Thoracic aorta (tissue), 2 donors: ENCODE measurements at regions not wholly inside any gene's neighbourhood (a gene's known extent, or its start where the extent isn't known, plus 50 kb on each side); places are given as distances from the start of the nearest gene placed in this dataset.
"Not testable (repeated sequence)": the region's sequence is repeated elsewhere in the genome, so short reads cannot be mapped to it uniquely, and the experiment has no call there.

Experiments
- ATAC-seq: fragments of 150-250 bp; one replicate; pipeline ENCODE4 v1.8.0; 2017; ENCODE audit warnings: low read depth; ENCODE audit not compliant: insufficient number of reproducible peaks, low FRiP score
- DNase-seq: peaks from one replicate; pipeline ENCODE4 v3.0.0-alpha.2; 2020; ENCODE audit warnings: low spot score
- H3K27ac ChIP-seq, 2 donors: fragments of 200-600 bp; sonication (generic); 1 replicate in 1 of 2; 2 replicates in 1 of 2; pipeline ENCODE4 v1.5.1; 2016; ENCODE audit warnings: mild to moderate bottlenecking in 2 of 2, moderate library complexity in 2 of 2
- H3K27me3 ChIP-seq: fragments of 200-600 bp; sonication (generic); replicated peaks from 2 replicates; pipeline ENCODE4 v1.6.0; 2016; ENCODE audit warnings: mild to moderate bottlenecking; ENCODE audit not compliant: insufficient read depth
- H3K36me3 ChIP-seq: fragments of 200-600 bp; sonication (generic); one replicate; pipeline ENCODE4 v1.5.1; 2016
- H3K4me1 ChIP-seq, 2 donors: fragments of 200-600 bp; sonication (generic); 1 replicate in 1 of 2; 2 replicates in 1 of 2; pipeline versions ENCODE4 v1.5.1 to v1.6.0; 2016; ENCODE audit warnings: low read depth in 2 of 2, mild to moderate bottlenecking in 1 of 2; ENCODE audit not compliant: control insufficient read depth in 1 of 2
- H3K4me3 ChIP-seq: fragments of 200-600 bp; sonication (generic); 2 replicates; pipeline ENCODE4 v1.5.1; 2016; ENCODE audit warnings: mild to moderate bottlenecking
- H3K9me3 ChIP-seq: fragments of 200-600 bp; sonication (generic); 2 replicates; pipeline ENCODE4 v1.5.1; 2016
- CTCF ChIP-seq: fragments of 200-600 bp; sonication (generic); IDR thresholded peaks from one replicate; pipeline ENCODE4 v1.5.1; 2019; ENCODE audit warnings: antibody characterized with exemption

- TF ChIP-seq CTCF = no peak
- Histone ChIP-seq H3K36me3 (no peaks in the 10 kb centered on the region), H3K27me3 (no peaks in the 10 kb centered on the region), H3K4me1 (peaks cover 8 to 21% of the 10 kb centered on the region in 2 donors), H3K9me3 (no peaks in the 10 kb centered on the region), H3K27ac (no peak overlapping the region), H3K4me3 (no peak overlapping the region)
- DNase-seq (no peak), ATAC-seq (no peak)
Observed at GRCh38 chr17:64729201-64729600, 67.1 kb upstream of the SMURF2 start.

GRCh38 chr17:64728041-64728695, 66.1 kb upstream of the SMURF2 start:
- Histone ChIP-seq H3K4me3 (no peak overlapping the region), H3K27ac (no peak overlapping the region), H3K36me3 (no peaks in the 10 kb centered on the region), H3K9me3 (no peaks in the 10 kb centered on the region), H3K27me3 (no peaks in the 10 kb centered on the region), H3K4me1 (peaks cover 12 to 22% of the 10 kb centered on the region in 2 donors)
- no peak for TF ChIP-seq CTCF
- DNase-seq (no peak), ATAC-seq (no peak)

GRCh38 chr17:64726025-64726424, 63.9 kb upstream of the SMURF2 start:
- H3K27ac ChIP-seq, H3K4me1 ChIP-seq, H3K27me3 ChIP-seq, H3K36me3 ChIP-seq, ATAC-seq, DNase-seq, H3K4me3 ChIP-seq, H3K9me3 ChIP-seq: not testable (repeated sequence)

GRCh38 chr17:64724246-64724645, 62.1 kb upstream of the SMURF2 start:
- H3K36me3 ChIP-seq, H3K27me3 ChIP-seq, ATAC-seq, H3K4me3 ChIP-seq, H3K4me1 ChIP-seq, H3K9me3 ChIP-seq: not testable (repeated sequence)
- peak; percentile 51 for DNase-seq
- peak overlapping the region; percentile 46 to 56 for H3K27ac ChIP-seq

- TF ChIP-seq CTCF = no peak
- H3K36me3 ChIP-seq = no peaks in the 10 kb centered on the region
- no peaks in the 10 kb centered on the region for H3K27me3 ChIP-seq
- peaks cover 7 to 9% of the 10 kb centered on the region in 2 donors for H3K4me1 ChIP-seq
- H3K9me3 ChIP-seq = no peaks in the 10 kb centered on the region
- peak overlapping the region; percentile 46 to 56 for H3K27ac ChIP-seq
- no peak for ATAC-seq
- DNase-seq = no peak
- H3K4me3 ChIP-seq = no peak overlapping the region
Observed at GRCh38 chr17:64723781-64724180, 61.7 kb upstream of the SMURF2 start.

GRCh38 chr17:64721556-64721955, 59.4 kb upstream of the SMURF2 start:
- H3K27ac ChIP-seq, DNase-seq, H3K4me1 ChIP-seq, ATAC-seq, H3K9me3 ChIP-seq, H3K36me3 ChIP-seq, H3K4me3 ChIP-seq, H3K27me3 ChIP-seq: not testable (repeated sequence)

GRCh38 chr17:64720253-64720652, 58.1 kb upstream of the SMURF2 start:
- not testable (repeated sequence) for H3K27me3 ChIP-seq, DNase-seq, ATAC-seq, H3K4me1 ChIP-seq, H3K9me3 ChIP-seq, H3K27ac ChIP-seq, H3K4me3 ChIP-seq, H3K36me3 ChIP-seq

- not testable (repeated sequence) for H3K27ac ChIP-seq, H3K4me3 ChIP-seq, H3K4me1 ChIP-seq, DNase-seq, H3K27me3 ChIP-seq, H3K9me3 ChIP-seq, ATAC-seq, H3K36me3 ChIP-seq
Observed at GRCh38 chr17:64719517-64719916, 57.4 kb upstream of the SMURF2 start.

GRCh38 chr17:64718816-64719215, 56.7 kb upstream of the SMURF2 start:
- ATAC-seq, H3K27me3 ChIP-seq, H3K36me3 ChIP-seq, DNase-seq, H3K4me1 ChIP-seq, H3K9me3 ChIP-seq, H3K4me3 ChIP-seq, H3K27ac ChIP-seq: not testable (repeated sequence)
